K562 (cell line): ENCODE measurements at regions not wholly inside any gene's neighbourhood (a gene's known extent, or its start where the extent isn't known, plus 50 kb on each side); places are given as distances from the start of the nearest gene placed in this dataset.

ENCODE experiments used
- ATF1 ChIP-seq, 2 experiments: fragments of 450-650 bp in 1 of 2; IDR thresholded peaks; 2 replicates each; pipeline ENCODE4 v1.6.1; 2016; ENCODE audit warnings: missing compliant biosample characterization in 1 of 2, missing genetic modification characterization in 1 of 2
- BCOR ChIP-seq: fragments of 450-650 bp; IDR thresholded peaks from 2 replicates; pipeline ENCODE4 v1.6.1; 2016
- CCAR2 ChIP-seq: fragments of 200-400 bp; formaldehyde crosslinking; IDR thresholded peaks from 2 replicates; pipeline ENCODE4 v1.6.1; 2017; ENCODE audit warnings: mild to moderate bottlenecking, low read depth, low read length
- CUX1 ChIP-seq: fragments of 200-800 bp; sonication (Bioruptor generic); IDR thresholded peaks from 2 replicates; pipeline ENCODE4 v1.6.1; 2016; ENCODE audit warnings: missing genetic modification characterization, missing compliant biosample characterization
- ERF ChIP-seq: fragments of 450-650 bp; formaldehyde crosslinking; IDR thresholded peaks from 2 replicates; pipeline ENCODE4 v1.4.0; 2020; ENCODE audit warnings: mild to moderate bottlenecking, mixed read lengths
- ETS2 ChIP-seq: IDR thresholded peaks from 2 replicates; pipeline ENCODE4 v1.6.1; 2016; ENCODE audit warnings: borderline replicate concordance, missing genetic modification characterization, mild to moderate bottlenecking, moderate library complexity, missing compliant biosample characterization; ENCODE audit not compliant: poor library complexity, severe bottlenecking
- GABPA ChIP-seq: fragments of 200-800 bp; sonication (Bioruptor generic); conservative IDR thresholded peaks from 2 replicates; pipeline ENCODE4 v1.6.1; 2016; ENCODE audit warnings: low read depth, missing genetic modification characterization, missing compliant biosample characterization
- HMG20A ChIP-seq: fragments of 450-650 bp; formaldehyde crosslinking; conservative IDR thresholded peaks from 2 replicates; pipeline ENCODE4 v1.4.0; 2020; ENCODE audit warnings: mild to moderate bottlenecking, mixed read lengths
- L3MBTL2 ChIP-seq: fragments of 450-650 bp; IDR thresholded peaks from 2 replicates; pipeline ENCODE4 v1.6.1; 2016; ENCODE audit warnings: mild to moderate bottlenecking, moderate library complexity
- MAFK ChIP-seq: IDR thresholded peaks from 2 replicates; pipeline ENCODE4 v1.6.1; 2011; ENCODE audit warnings: low read length, improper control_type of control experiment
- MYBL2 ChIP-seq, 2 experiments: fragments of 450-650 bp in 1 of 2; sonication (generic) in 1 of 2; formaldehyde crosslinking in 1 of 2; IDR thresholded peaks; 2 replicates each; pipeline versions ENCODE4 v1.6.1 to v1.8.1; 2017 to 2022; ENCODE audit warnings: borderline replicate concordance in 1 of 2, inconsistent platforms in 1 of 2, low read depth in 1 of 2, mild to moderate bottlenecking in 1 of 2, missing genetic modification reagents in 1 of 2, moderate library complexity in 1 of 2
- NELFE ChIP-seq: IDR thresholded peaks from 2 replicates; pipeline ENCODE4 v1.6.1; 2011; ENCODE audit warnings: mild to moderate bottlenecking; ENCODE audit not compliant: insufficient read depth, insufficient read length
- NFE2 ChIP-seq: IDR thresholded peaks from 2 replicates; pipeline ENCODE4 v1.6.1; 2014; ENCODE audit warnings: antibody characterized with exemption, low read depth
- POLR2A ChIP-seq: fragments of 450-650 bp; conservative IDR thresholded peaks from 2 replicates; pipeline ENCODE4 v1.6.1; 2016
- PREB ChIP-seq: sonication (generic); formaldehyde crosslinking; IDR thresholded peaks from 2 replicates; pipeline ENCODE4 v1.8.1; 2023; ENCODE audit warnings: mild to moderate bottlenecking, missing genetic modification reagents
- RBFOX2 ChIP-seq: fragments of 200-400 bp; formaldehyde crosslinking; IDR thresholded peaks from 2 replicates; pipeline ENCODE4 v1.6.1; 2017; ENCODE audit warnings: low read depth, mild to moderate bottlenecking, low read length, moderate library complexity
- SRSF7 ChIP-seq: fragments of 200-400 bp; formaldehyde crosslinking; optimal IDR thresholded peaks from 2 replicates; pipeline ENCODE3; 2017; ENCODE audit warnings: mild to moderate bottlenecking, low read depth, low read length
- ZNF121 ChIP-seq: sonication (generic); formaldehyde crosslinking; conservative IDR thresholded peaks from 2 replicates; pipeline ENCODE4 v1.8.0; 2022; ENCODE audit warnings: missing genetic modification reagents
- ZNF140 ChIP-seq: fragments of 250-450 bp; sonication (Bioruptor Pico); IDR thresholded peaks from 2 replicates; pipeline ENCODE4 v1.8.0; 2021; ENCODE audit warnings: moderate library complexity, mild to moderate bottlenecking, inconsistent platforms
- ZNF707 ChIP-seq: fragments of 250-450 bp; sonication (Bioruptor Pico); conservative IDR thresholded peaks from 2 replicates; pipeline ENCODE4 v1.8.0; 2022; ENCODE audit warnings: inconsistent platforms, mild to moderate bottlenecking, moderate library complexity
- TF ChIP-seq, protein P1 (sequence below): fragments of 200-800 bp; sonication (Bioruptor generic); IDR thresholded peaks from 2 replicates; pipeline ENCODE4 v1.6.1; 2017; ENCODE audit warnings: missing genetic modification characterization, missing compliant biosample characterization

DNA sequence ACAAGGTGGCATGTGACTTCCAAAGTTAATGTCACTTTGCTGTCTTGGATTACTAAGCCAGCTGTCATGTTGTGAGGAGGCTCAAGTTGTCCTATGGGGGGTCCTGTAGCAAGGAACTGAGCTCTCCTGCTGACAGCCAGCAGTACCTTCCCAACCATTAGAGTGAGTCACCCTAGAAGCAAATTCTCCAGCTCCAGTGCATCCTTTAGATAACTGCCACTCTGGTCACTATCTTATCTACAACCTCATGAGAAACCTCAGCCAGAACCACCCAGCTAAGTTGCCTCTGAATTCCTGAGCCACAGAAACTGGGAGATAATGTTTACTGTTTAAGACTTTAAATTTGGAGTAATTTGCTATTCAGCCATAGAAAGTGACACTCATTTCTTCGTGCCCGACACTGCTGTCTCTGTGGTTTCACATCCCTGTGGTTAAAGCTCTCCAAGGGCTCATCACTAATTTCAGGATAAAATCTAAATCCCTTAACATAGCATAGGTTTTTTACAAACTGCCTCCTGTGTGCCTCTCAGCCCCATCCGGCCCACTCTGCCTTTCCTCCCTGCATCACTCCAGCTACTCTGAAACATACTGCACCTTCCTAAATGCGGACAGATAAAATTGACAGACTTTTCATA lies 83.5 kb downstream of the PRR15 start (continued):
- no peak for TF ChIP-seq CUX1 (CRISPR knock-in tag)
- TF ChIP-seq MAFK: no peak
- no peak for TF ChIP-seq RBFOX2
- TF ChIP-seq, protein P1, sequence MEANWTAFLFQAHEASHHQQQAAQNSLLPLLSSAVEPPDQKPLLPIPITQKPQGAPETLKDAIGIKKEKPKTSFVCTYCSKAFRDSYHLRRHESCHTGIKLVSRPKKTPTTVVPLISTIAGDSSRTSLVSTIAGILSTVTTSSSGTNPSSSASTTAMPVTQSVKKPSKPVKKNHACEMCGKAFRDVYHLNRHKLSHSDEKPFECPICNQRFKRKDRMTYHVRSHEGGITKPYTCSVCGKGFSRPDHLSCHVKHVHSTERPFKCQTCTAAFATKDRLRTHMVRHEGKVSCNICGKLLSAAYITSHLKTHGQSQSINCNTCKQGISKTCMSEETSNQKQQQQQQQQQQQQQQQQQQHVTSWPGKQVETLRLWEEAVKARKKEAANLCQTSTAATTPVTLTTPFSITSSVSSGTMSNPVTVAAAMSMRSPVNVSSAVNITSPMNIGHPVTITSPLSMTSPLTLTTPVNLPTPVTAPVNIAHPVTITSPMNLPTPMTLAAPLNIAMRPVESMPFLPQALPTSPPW (CRISPR knock-in tag): peak; percentile 31; the same call in 1 of the 2 replicates
- TF ChIP-seq NELFE: no peak
- no peak for TF ChIP-seq CCAR2
- TF ChIP-seq NFE2: peak; percentile 22; the same call in 1 of the 2 replicates
- TF ChIP-seq BCOR: peak; percentile 14; the same call in 1 of the 2 replicates
- TF ChIP-seq SRSF7: no peak
- no peak for TF ChIP-seq POLR2A
- TF ChIP-seq PREB (CRISPR knock-in tag): no peak
- no peak for TF ChIP-seq HMG20A (CRISPR knock-in tag)
- no peak for TF ChIP-seq MYBL2 (IDR thresholded peaks at IDR 0.05; ENCODE audit: low read depth)
- TF ChIP-seq MYBL2 (CRISPR knock-in tag; IDR thresholded peaks at IDR 0.05; ENCODE audit: borderline replicate concordance): no peak
- TF ChIP-seq ERF (CRISPR knock-in tag): no peak
- TF ChIP-seq ATF1 (CRISPR knock-in tag; IDR thresholded peaks at IDR 0.05): no peak
- no peak; the same call in 1 of the 2 replicates for TF ChIP-seq ATF1 (tag; IDR thresholded peaks at IDR 0.05)
- no peak for TF ChIP-seq GABPA (tag)
- no peak for TF ChIP-seq ZNF140
- TF ChIP-seq L3MBTL2: peak; percentile 19; the same call in 1 of the 2 replicates
- TF ChIP-seq ZNF707: no peak
- TF ChIP-seq ZNF121: no peak
- TF ChIP-seq ETS2: no peak
